ENCODE measurements at regions not wholly inside any gene's neighbourhood (a gene's known extent, or its start where the extent isn't known, plus 50 kb on each side); places are given as distances from the start of the nearest gene placed in this dataset.
"Not testable (repeated sequence)": the region's sequence is repeated elsewhere in the genome, so short reads cannot be mapped to it uniquely, and the experiment has no call there.

DNA sequence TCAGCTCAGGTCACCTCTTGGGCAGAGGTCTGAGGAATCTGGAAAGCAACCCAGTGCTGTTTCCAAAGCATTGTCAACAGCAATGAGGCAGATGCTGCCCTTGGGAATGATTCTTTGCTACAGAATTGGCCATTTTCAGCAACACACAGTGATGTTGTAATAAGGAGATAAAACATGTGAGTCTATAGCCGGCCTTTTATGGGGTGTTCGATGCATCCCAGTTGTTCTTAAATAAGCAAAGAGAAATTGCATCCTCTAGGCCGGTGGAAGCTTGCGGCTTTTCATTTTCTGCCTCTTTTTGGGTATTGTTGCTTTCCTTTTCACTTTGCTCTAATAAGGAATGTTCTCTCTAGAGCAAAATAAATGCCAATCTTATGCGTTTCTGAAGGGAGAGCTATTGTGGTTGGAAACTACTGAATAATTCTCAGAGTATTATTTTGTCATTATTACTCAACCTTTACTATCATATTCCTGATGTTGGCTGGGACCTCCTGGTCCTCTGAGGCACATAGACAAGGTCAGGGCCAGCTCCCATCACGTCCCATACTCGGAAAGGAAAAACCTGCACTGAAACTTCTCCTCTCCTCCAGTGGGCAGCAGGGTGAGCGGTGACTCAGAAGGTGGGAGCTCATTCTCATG, 214.2 kb downstream of the CDH26 start:
- DNase-seq, result no peak

DNA sequence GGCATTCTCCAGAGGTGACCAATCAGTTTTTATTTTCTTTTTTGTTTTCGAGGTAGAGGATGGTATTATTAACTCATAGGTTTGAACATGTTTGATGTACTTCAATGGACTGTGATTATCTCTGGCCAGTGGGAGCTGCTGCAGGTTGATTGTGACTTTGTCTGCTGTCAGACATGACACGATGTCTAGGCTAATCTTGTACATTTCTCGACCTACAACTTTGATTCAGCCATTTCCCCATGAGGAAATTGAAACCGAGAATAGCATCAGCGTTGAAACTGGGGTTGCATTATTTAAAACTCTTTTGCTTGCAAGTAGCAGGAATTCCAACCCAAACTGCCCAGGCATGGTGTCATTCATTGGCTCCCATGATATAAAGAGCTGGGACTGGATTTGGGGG, 218.9 kb downstream of the CDH26 start:
- no peak for DNase-seq

DNA sequence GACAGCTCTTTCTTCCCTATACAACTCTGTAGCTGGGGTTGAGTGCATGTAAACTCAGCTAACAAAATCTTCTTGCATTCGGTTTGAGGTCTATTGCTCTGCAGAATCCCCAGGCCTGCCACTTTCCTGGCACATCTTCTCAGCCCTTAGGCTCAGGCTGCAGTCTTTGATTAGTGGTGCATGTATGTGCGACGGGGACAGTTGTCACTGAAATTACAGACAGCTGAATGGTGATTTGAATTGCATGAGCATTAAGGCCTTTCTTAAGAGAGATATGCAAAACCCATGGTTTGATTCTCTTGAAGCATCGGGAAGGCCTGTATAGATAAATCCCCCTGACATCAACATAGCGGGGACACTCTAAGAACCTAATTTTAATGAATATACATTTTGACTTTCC, 222.8 kb downstream of the CDH26 start:
- no peak for DNase-seq

DNA sequence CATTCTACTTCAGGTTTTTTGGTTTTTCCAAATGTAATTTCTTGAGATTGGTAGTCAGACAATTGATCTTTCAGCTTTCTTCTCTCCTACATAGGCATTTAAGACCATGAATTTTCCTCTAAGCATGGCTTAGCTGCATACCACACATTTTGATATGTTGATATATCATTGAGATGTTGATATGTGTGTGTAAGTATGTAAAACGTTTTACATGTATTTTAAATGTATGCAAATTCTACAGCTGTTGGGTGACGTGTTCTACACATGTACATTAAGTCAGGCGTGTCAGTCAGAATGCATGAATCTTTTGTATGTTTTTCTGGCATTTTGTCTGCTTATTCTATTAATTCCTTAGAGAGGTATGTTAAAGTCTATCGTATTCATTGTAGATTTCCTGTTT, 228.2 kb downstream of the CDH26 start:
- no peak for DNase-seq

DNA sequence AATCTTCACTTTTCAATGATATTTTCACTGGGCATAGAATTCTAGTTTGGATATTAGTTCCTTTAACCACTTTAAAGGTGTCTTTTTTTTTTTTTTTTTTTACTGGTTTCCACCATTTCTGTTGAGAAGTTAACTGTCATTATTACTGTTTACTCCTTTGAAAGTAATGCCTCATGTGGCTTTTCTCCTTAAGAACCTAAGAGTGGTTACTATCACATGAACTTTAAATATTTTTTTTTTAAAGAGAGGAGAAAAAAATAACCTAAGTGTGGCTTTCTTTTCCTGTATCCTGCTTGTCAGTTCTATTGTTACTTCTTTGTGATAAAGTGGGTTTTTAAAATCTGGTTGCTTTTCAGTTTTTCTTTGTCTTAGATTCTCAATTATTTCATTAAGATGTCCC, 229.5 kb downstream of the CDH26 start:
- no peak for DNase-seq

DNA sequence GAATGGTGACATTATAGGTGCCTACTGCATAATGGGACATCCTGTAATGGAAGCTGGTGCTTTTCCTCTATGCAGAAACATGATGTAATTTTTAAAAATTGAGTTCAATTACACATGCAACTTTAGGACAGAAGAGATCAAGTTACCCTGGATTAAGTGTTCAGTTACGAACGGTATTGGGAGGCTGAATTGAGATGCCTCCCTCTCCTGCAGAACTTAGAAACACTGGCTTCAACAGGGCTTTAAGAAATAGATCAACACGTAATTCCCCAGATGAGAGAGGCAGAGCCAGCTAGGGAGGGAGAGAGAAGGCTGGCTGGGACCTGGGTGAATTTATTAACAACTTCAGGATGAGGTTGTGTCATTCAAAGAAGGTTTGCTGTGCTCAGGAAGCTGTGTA, 232.8 kb downstream of the CDH26 start:
- DNase-seq, result no peak

DNA sequence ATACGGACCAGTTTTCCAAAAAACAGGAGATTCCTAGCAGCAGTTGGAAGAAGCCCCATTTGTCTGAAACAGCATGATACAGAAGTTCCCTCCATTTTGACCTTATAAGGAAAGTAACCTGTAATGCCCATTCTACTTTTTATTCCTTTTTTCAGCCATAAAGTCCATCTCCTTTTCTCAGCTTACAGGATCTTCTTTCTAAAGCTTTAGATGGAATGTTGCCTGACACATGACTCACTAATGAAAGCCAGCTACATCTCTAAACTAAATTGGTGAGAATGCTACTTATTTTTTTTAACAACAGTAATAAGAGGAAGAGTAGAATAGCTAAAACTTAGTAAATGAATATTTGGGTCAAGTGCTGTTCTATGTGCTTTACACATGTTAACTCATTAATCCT, 234.1 kb downstream of the CDH26 start:
- DNase-seq, result no peak

DNA sequence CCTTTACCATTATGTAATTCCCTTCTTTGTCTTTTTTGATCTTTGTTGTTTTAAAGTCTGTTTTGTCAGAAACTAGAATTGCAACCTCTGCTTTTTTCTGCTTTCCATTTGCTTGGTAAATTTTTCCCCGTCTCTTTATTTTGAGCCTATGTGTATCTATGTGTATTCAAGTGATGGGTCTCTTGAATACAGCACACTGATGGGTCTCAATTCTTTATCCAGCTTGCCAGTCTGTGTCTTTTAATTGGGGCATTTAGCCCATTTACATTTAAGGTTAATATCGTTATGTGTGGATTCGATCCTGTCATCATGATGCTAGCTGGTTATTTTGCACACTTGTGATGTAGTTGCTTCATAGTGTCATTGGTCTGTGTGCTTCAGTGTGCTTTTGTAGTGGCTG, 240.9 kb downstream of the CDH26 start:
- not testable (repeated sequence) for DNase-seq

DNA sequence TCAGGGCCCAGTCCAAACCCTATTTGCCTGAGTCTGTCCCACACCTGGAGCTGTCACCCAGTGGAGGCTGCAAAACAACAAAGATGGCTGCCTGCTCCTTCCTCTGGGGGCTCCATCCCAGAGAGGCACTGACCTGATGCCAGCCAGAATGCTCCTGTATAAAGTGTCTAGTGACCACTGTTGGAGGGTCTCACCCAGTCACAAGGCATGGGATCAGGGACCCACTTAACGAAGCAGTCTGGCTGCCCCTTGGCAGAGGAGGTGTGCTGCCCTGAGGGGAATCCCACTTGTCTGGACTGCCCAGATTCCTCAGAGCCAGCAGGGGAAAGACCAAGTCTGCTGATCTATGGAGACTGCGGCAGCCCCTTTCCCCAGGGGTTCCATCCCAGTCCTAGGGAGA, 241.6 kb downstream of the CDH26 start:
- no peak for DNase-seq

DNA sequence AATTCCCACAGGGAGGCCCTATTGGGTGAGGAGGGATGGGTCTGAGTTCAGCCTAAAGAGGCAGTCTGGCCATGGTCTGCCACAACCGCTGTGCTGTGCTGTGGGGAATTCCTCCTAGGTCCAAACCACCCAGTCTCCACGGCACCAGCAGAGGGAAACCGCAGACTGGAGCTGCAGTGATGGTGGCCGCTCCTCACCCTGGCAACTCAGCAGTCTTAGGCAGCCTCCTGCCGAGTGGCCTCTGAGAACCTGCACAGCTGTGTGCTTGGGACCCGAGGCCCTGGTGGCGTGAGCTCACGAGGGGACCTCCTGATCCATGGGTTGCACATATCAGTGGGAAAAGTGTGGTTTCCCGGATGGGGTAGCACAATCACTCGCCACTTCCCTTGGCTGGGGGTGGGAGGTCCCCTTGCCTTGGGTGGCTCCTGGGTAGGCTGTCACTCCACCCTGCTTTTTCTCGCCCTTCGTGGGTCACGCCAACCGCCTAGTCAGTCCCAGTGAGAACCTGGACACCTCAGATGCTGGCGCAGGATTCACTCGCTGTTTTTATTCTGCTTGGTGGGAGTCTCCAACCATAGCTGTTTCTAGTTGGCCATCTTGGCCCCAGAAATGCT, 242.2 kb downstream of the CDH26 start:
- no peak for DNase-seq

DNA sequence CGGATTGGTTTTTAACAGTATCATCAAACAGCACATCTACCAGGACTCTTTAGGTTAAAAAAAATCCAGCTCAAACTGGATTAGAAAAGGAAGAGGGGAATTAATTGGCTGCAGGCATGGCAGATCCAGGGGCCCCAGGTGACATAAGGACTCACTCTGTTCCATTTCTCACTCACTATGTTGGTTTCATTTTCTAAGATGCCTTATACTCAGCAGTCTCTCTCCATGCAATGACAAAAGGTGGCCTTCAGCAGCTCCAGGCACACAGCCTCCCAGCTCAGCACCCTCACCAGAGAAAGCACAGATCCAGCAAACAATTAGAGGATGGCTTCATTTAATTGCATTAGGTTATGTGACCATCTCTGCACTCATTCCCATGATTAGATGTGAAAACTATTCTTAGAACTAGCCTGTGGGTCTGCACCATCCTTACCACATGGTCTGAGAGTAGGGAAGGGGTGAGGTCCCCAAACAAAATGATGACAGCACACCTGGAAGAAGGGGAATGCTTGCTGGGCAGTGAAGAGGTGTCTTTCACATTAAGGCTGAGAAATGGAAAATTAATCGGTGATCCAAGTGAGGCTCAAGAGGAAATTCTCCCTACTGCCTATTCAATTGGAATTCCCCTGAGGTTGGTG, 243.1 kb downstream of the CDH26 start:
- DNase-seq, result no peak

DNA sequence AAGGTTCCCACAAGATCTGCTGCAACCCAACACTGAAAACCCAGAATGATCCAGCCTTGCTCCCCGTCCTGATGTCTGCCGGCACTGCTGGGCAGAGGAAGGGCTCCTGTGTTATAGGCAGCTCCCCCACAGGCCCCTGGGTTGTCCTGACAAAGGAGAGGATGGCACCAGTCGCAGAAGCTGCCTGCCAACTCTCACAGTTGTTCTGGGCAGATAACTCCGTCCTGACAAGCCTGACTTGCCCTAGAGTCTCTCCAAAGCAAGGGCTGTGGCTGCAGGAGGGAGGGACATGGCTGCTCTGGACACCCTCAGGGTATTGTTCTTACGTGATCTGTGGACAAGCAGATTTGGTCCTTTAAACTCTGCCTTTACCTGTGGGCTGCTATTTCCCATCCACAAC, 243.8 kb downstream of the CDH26 start:
- DNase-seq, result no peak

DNA sequence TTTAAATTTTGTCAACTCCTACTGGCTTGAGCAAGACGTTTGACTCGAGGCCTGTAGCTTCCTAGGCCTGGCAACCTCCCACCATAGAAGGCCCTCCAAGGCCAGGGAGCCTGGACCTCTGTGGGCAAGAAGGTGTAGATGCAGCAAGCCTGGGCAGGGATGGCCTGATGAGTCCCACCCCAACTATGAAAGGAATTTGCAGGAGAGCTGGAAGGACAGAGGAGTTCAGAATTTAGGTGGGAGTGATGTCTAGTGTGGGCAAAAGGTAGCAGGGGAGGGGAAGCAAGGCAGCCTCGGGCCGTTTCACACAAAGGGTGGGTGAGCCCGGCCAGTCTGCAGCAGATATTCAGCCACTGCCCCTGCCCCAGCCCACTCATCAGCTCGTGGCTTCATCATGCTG, 245.2 kb downstream of the CDH26 start:
- no peak for DNase-seq

DNA sequence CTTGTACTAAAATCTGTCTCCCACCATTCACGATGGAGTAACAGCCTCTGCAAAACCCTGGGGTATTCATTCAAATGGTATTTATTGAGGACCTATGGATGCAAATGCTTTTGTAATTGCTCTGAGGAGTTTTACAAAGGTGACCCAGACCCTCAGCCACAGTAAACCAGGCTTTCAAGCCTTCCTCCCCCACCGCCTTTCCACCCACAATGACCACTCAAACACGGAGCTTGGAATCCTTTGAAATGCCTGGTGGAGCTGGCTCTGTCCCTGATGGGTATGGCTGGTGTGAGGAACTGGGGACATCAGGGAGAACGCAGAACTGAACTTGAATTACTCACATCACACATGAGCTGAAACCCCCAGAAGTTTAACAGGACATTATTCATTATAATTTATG, 246.4 kb downstream of the CDH26 start:
- DNase-seq, result no peak

DNA sequence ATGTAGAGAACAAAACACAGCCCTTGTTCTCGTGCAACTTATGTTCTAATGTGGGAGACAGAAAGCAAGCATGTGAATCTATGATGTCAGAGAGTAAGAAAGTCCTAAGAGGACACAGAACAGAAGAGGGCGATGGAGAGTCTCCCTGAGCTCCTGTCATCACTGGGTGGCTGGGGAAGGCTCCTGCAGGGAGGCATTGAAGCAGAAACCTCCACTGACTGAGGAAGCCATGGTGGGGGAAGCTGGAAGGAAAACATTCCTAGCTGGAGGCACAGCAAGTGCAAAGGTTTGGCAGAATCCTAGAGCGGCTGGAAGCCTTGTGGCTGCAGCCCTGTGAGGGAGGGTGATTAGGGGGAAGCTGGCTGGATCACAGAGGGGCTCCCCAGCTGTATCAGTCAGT, 248.0 kb downstream of the CDH26 start:
- DNase-seq, result no peak

DNA sequence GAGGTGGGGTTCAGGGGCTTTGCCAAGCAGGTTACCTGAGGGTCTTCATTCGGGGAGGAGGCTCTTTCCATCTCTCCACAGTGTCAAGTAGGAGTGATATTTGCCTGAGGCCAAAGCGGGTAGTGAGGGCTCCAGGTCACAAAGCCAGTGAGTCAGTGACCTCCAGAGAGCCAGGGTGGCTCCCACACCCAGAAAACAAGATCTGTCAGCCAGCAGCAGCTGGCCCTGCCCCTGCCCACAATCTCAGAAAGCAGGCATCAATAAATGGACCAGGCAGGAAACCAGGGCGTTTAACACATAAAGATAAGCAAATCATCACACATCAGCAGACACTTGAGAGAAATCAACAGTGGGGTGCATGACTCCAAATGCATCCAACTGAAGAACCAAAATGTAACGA, 250.8 kb downstream of the CDH26 start:
- no peak for DNase-seq

DNA sequence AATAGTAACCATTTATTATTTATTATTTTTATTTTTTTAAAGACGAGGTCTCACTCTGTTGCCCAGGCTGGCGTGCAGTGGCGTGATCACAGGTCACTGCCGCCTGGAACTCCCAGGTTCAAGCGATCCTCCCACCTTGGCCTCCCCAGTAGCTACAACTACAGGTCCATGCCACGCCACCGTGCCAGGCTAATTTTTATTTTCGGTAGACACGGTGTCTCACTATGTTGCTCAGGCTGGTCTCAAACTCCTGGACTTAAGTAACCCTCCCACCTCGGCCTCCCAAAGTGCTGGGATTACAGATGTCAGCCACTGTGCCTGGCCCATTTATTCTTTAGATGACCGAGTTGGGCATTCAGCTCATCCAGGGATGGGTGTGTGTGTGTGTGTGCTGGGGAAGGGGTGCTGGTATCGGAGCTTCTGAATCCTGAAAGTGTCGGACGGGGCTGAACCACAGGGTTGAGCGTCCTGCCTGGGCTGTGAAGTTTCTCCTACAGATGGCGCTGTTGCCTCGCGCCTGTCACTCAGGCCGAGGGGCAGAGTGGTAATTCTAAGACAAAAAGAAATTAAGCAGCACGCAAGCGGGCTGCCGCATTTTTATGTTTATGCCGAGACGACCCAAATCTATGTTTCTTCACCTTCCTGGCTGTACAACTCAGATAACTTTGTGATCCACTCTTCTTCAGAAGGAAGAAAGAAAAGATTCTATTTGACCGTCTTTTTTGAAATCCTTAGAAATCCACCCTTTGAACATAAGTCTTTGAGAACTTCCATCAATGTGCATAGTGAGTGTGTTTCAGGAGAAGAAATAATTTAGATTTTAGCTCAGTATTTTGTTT, 252.8 kb downstream of the CDH26 start:
- DNase-seq, result no peak

DNA sequence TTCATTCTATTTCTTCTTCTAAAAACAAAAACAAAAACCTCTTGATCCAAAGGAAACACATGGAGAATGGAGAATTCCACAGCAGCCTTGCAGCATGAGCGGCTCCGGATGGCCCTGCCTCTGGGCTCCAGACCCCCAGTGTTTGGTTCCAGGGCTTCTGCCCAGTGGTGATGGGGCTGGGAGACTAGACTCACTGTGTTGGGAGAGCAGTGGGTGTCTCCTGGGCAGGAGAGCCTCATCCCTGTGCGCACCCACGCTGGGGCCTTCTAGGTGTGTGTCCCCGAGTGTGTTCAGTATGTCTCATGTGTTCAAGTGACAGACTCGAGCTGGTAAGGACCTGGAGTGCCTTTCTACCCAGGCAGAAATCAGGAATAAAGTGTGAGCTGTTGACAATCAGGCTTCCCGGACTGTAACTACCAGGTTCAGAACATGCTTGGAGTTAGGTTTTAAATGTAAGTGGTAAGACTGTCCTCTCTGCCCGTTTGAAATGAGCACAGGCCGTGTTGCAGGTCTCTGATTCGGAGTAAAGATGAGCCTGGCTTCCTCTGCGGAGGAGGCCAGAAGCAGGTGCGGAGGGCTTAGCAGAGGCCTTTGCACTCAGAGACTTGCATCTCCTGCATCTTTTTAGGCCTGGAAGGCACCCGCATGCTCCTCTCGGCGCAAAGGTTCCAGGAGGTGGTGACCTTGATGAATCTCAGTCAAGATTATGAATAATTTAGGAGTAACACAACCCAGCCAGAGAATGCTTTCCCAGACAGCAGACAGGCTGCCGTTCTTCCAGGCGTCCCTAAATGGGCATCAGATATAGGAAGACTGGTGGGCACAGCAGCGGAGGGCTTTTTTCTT, 253.6 kb downstream of the CDH26 start:
- no peak for DNase-seq

DNA sequence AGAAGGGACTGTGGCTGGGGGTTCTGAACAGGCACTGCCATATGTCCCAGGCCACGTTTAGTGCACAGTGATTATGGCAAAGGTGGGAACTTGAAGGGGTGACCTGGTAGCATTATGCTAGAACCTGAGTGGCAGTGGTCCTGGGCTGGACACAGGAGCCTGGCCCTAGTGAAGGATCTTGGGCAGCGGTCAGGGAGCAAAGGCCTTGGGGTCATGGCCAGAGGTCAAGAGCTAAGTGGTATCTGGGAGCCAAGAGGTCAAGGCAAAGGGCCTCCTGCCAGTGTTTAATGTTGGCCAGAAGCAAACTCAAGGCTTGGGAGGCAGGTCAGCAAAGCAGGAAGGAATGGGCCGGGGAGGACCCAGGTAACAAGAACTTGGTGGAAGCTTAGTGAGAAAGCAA, 254.5 kb downstream of the CDH26 start:
- no peak for DNase-seq

DNA sequence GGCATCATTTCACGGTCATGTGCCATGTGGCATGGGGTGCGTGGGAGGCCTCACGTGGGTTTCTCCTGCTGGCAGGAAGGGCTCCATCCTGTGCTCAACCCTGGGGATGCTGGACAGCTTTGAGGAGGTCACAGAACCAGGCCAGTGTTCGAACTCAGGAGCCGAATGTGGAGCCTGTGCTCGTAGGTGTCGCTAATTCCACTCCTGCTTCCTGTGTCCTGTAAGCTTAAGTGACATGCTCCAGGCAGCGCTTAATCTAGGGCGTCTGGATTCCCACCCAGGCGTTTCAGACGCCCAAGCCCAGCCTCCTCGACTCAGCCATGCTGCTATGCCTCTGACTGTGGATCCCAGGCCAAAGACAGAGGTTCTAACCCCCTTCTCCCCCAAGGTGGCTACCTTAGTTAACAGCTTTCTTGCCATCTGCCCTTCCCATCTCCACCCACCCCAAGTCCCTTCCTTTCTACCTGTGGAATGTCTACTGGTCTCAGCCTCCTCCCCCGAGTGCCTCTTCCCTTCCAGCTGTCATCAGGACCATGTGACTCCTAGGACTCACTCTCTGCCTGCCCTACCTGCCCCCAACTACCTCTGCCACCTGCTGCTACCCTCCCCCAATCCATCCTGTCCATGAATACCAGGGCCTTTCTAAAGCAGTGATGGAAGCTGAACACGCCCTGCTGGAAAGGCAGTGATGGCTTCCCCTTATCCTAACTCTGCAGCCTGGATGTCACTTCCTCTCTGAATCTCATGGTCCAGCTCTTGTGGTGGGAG, 255.1 kb downstream of the CDH26 start:
- DNase-seq, result no peak

DNA sequence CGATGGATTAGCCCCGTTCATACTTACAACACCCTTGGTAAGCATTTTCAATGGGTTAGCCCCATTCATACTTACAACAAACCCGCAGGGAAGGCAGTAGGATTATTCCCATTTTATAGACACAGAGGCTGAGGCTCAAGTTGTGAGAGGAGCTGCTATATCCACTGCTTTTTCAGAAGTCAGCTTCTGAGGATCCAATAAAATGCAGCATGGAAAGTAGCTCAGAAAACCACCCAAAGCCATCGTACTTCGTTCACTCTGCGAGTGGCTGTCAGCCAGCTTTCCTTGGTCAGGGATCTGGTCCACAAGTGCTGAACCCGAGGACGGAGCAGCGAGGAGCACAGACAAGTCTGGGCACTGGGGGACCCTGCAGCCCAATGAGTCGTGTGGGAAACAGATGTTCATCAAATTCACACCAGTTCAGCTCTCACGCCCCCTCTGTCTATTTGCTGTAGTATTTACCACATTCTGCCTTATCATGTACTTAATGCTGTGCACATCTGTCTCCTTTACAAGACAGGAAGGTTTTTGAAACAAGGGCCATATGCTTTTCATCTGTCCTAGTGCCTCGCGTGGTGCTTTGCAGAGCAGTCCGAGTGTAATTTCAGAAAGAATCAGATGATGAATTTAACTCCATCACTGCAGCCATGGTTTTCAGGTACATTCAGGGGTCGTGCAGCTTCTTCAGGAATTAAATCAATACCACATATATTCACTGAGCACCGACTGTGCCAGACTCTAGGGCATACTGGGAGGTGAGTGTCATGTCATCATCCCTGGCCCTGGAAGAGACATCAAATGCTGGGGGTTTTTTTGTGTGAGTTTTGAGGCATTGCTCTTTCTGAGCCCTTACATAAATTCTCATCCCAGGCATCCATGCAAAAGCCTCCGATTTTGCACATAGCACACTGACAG, 256.9 kb downstream of the CDH26 start:
- no peak for DNase-seq
